GM12865 (cell line): ENCODE measurements at regions not wholly inside any gene's neighbourhood (a gene's known extent, or its start where the extent isn't known, plus 50 kb on each side); places are given as distances from the start of the nearest gene placed in this dataset.

Experiments
- DNase-seq: peaks from one replicate; pipeline ENCODE4 v3.0.0; 2010; ENCODE audit warnings: low read depth
- H3K4me3 ChIP-seq: 2 replicates; pipeline ENCODE4 v1.5.1; 2011; ENCODE audit warnings: mild to moderate bottlenecking, low read depth, low read length, control low read depth
- TF ChIP-seq, protein P1 (sequence below): IDR thresholded peaks from 2 replicates; pipeline ENCODE4 v1.5.1; 2011; ENCODE audit warnings: low read length, control low read depth, low read depth, inconsistent platforms; ENCODE audit not compliant: insufficient read depth; ENCODE audit errors: missing control alignments

DNA sequence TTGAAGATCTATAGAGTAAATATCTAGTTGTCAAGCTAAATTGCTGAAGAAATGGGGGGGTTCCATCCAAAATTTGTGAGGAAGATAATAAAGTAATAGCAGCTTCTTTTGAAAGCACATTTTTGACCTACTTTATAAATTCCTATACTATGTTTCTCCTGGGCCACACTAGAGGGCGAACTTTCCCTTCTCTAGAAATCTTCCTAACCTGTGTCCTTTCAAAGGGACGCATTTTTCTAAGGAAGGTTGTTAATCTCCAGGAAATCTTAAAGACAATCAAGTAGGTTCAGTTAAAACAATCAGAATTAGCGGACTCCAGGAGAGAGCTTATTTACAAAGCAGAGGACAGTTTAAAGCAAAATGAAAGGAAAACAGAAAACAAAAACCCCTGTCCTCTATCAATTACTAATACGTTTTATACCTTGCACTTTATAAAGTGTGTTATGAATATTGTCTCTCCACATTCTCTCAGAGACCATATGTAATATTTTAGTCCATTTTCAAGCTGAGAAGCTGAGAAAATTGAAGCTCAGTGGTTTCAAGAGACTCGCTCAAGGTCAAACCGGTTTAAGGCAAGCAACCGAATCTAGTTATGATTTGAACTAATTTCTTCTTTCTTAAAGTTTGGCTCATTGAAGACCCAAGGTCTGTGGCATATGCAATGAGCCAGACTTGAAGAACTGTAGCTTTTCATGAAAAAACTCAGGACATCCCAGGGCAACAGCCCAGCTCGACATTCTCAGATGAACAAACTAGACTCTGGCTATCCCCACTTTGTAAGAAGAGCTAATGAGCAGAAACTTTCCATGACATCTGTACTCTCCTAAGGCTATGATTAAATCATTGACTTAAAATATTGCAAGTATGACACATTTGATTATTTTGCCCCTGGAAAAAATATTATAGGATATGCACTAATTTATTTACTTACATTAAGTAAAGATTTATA is 273.6 kb downstream of the PAX3 start:
- peak; percentile 35 for DNase-seq
- no peak overlapping the region; the same call in 1 of the 2 replicates for H3K4me3 ChIP-seq
- TF ChIP-seq, protein P1, sequence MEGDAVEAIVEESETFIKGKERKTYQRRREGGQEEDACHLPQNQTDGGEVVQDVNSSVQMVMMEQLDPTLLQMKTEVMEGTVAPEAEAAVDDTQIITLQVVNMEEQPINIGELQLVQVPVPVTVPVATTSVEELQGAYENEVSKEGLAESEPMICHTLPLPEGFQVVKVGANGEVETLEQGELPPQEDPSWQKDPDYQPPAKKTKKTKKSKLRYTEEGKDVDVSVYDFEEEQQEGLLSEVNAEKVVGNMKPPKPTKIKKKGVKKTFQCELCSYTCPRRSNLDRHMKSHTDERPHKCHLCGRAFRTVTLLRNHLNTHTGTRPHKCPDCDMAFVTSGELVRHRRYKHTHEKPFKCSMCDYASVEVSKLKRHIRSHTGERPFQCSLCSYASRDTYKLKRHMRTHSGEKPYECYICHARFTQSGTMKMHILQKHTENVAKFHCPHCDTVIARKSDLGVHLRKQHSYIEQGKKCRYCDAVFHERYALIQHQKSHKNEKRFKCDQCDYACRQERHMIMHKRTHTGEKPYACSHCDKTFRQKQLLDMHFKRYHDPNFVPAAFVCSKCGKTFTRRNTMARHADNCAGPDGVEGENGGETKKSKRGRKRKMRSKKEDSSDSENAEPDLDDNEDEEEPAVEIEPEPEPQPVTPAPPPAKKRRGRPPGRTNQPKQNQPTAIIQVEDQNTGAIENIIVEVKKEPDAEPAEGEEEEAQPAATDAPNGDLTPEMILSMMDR, result peak; percentile 52

DNA sequence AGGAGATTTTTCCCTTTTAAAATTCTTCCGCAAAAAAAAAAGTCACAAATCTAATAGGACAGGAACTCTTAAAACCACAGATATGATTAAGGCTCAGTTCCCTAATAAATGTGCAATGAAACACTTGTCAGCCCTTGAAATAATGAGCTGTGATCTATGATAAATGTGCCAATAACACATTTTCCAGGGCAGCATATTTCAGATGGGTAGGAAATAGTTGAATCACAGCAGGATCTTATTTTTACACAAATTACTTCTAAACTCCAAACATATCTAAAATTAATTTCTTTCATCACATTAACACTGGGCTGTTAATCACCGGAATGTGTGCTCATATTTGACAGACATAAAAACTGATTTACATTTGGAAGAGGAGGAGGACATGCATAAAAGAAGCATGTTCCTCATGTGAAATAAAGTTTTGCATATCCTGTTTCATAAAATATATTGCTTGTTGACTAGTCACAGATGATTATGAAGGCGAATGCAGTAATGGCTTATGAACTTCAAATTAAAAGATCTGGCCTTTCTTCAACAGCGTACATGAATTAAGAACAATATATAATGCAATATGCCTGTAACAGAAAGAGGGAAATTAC is 281.4 kb downstream of the PAX3 start:
- TF ChIP-seq, protein P1, result no peak
- H3K4me3 ChIP-seq, result no peak overlapping the region
- DNase-seq, result no peak

DNA sequence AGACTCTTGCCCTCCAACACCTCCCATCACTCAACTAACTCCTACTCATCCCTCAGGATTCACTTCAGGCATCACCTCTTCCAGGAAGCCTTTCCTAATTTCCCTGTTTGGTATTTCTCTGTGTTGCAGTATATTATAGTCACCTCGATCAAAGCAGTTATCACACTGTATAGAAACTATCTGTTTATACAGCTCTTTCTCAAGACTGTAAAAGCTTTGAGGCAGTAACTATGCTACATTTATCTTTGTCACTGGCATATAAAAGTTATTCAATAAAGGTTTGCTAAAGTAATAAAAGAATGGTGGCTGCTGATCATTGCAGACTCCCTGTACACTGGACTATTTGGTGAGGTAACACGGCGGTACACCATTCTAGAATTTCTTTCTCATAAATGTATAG is 284.9 kb downstream of the PAX3 start:
- TF ChIP-seq, protein P1, result no peak
- no peak overlapping the region for H3K4me3 ChIP-seq
- no peak for DNase-seq

DNA sequence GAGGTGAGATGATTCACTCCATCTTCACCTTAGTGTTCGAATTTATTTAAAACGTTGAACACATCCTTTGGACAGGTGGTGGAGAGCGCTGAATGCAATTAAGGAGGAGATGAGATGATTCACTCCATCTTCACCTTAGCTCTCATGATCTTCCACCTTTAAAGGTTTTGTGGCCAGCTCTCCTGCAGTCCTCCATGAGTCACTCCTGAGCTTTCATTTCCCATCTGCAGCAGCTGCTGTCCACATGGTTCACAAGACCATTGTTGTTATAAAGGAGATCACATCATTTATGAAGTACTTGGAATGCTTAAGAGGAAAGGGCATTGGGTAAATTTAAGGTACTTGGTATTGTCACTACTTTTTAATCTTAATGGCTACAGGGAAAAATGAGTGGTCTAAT is 298.5 kb downstream of the PAX3 start:
- no peak overlapping the region for H3K4me3 ChIP-seq
- TF ChIP-seq, protein P1, result no peak
- no peak for DNase-seq

DNA sequence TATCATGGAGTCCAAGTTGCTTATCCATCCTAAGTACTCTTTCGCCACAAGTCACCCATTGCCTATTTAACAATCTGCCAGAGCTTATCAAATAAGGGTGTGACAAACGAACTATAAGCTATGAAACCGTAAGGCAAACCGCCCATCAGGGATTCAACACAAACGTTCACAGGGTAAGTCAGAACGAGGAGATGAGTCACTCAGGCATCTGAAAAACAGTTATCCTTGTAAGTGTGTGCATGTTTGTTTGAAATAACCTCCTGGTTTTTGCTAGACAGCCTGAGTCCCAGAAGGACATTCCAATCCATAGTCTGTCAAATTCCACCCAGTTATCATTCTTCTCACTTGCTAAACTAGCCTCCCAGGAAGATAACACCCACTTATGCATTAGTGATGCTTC is 299.1 kb downstream of the PAX3 start:
- DNase-seq, result no peak
- H3K4me3 ChIP-seq, result no peak overlapping the region
- TF ChIP-seq, protein P1, result no peak

DNA sequence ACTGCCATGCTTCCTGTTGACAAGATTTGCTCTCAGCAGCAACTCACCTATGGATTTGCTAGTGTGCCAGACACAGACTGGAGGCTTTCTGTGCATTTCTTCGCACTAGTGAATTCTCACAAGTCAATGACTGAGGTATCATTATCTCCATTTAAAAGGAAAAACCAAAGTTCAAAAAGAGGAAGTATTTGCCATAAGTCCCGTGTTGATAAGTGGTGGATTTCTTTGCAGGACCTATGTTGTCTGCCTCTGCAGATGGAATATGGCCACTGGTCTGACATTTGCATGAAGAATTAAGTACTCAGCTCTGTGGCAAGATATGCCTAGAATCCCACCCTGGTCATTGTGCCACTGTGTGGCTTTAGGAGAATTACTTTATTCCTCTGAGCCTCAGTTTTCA is 299.6 kb downstream of the PAX3 start:
- TF ChIP-seq, protein P1, result no peak

More for the DNA sequence above, 299.6 kb downstream of the PAX3 start:
- no peak for DNase-seq
- no peak overlapping the region for H3K4me3 ChIP-seq
